Sigmoid colon (tissue), 6 donors: ENCODE measurements at regions not wholly inside any gene's neighbourhood (a gene's known extent, or its start where the extent isn't known, plus 50 kb on each side); places are given as distances from the start of the nearest gene placed in this dataset.

Source experiments
- DNase-seq: peaks from one replicate; pipeline ENCODE4 v3.0.0-alpha.2; 2019
- H3K27ac ChIP-seq, 4 donors: fragments of 200-600 bp; sonication (generic); one replicate each; pipeline ENCODE4 v1.5.1; 2016 to 2019; ENCODE audit warnings: mild to moderate bottlenecking in 1 of 4
- H3K27me3 ChIP-seq, 3 donors: fragments of 200-600 bp; sonication (generic); one replicate each; pipeline ENCODE4 v1.5.1; 2019; ENCODE audit warnings: mild to moderate bottlenecking in 1 of 3
- H3K36me3 ChIP-seq, 4 donors: fragments of 200-600 bp; sonication (generic); one replicate each; pipeline ENCODE4 v1.5.1; 2016 to 2019
- H3K4me1 ChIP-seq, 4 donors: fragments of 200-600 bp; sonication (generic); one replicate each; pipeline ENCODE4 v1.5.1; 2017 to 2019
- H3K4me3 ChIP-seq, 4 donors: fragments of 200-600 bp; sonication (generic); one replicate each; pipeline ENCODE4 v1.5.1; 2017 to 2019; ENCODE audit warnings: mild to moderate bottlenecking in 2 of 4, moderate library complexity in 1 of 4
- H3K9me3 ChIP-seq, 4 donors: fragments of 200-600 bp in 3 of 4; sonication (generic) in 3 of 4; one replicate each; pipeline versions ENCODE4 v1.5.1 to v1.6.1; 2013 to 2019
- EP300 ChIP-seq, 4 donors: sonication (generic); formaldehyde crosslinking; IDR thresholded peaks; one replicate each; pipeline ENCODE4 v1.6.1; 2017; ENCODE audit warnings: antibody characterized with exemption in 4 of 4
- POLR2A ChIP-seq, 2 donors: fragments of 450-650 bp; IDR thresholded peaks; one replicate each; pipeline ENCODE4 v1.6.1; 2016; ENCODE audit warnings: antibody characterized with exemption in 2 of 2, mild to moderate bottlenecking in 2 of 2, moderate library complexity in 2 of 2
- POLR2AphosphoS5 ChIP-seq, 4 donors: sonication (generic); formaldehyde crosslinking; IDR thresholded peaks; one replicate each; pipeline ENCODE4 v1.6.1; 2017; ENCODE audit warnings: antibody characterized with exemption in 4 of 4
- WGBS, 2 donors: extraction: QIAGEN DNeasy Blood & Tissue Kit; methylation state at CpG; one replicate each; pipeline ENCODE4 v1.1.7; 2013; 5-methylcytosine and 5-hydroxymethylcytosine counted together
- intact Hi-C: fragments of 100-400 bp; cut with DNase I; formaldehyde crosslinking; loops from one replicate; pipeline ENCODE4 v1.15.1; 2023
- TF ChIP-seq, protein P1 (sequence below), 4 experiments: fragments of 450-650 bp in 3 of 4; fragments of 200-600 bp in 1 of 4; IDR thresholded peaks; one replicate each; pipeline ENCODE4 v1.5.1; 2016 to 2019; ENCODE audit warnings: antibody characterized with exemption in 4 of 4, mild to moderate bottlenecking in 3 of 4, moderate library complexity in 2 of 4
- donor health status: healthy with polysubstance abuse.
- donor health status: healthy.

DNA sequence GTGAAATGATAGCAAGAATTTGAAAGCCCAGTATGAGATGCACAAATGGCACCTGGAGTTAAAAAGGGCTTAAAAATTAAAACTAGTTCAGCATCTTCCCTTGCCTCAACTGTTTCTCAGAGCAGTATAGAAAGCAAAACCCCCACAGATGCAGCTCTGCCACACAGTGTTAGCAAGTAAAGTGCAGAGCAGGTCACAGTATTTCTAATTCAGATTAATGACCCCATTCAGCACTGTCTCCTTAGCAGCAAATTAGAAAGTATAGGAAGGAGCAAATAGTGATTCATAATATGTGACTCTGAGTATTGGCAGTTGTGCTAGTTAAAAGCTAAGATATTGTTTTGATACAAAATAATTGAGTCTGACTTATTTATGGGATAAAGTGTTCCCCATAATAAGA is 73.8 kb upstream of the CCDC85A start:
- H3K4me3 ChIP-seq, result no peak overlapping the region
- DNase-seq, result no peak
- intact Hi-C loops, result no loop called here
- no peaks in the 10 kb centered on the region for H3K27me3 ChIP-seq
- no peak overlapping the region for H3K27ac ChIP-seq
- no peak for TF ChIP-seq POLR2AphosphoS5 (IDR thresholded peaks at IDR 0.05)
- no peak for TF ChIP-seq EP300 (IDR thresholded peaks at IDR 0.05)
- TF ChIP-seq, protein P1, sequence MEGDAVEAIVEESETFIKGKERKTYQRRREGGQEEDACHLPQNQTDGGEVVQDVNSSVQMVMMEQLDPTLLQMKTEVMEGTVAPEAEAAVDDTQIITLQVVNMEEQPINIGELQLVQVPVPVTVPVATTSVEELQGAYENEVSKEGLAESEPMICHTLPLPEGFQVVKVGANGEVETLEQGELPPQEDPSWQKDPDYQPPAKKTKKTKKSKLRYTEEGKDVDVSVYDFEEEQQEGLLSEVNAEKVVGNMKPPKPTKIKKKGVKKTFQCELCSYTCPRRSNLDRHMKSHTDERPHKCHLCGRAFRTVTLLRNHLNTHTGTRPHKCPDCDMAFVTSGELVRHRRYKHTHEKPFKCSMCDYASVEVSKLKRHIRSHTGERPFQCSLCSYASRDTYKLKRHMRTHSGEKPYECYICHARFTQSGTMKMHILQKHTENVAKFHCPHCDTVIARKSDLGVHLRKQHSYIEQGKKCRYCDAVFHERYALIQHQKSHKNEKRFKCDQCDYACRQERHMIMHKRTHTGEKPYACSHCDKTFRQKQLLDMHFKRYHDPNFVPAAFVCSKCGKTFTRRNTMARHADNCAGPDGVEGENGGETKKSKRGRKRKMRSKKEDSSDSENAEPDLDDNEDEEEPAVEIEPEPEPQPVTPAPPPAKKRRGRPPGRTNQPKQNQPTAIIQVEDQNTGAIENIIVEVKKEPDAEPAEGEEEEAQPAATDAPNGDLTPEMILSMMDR (IDR thresholded peaks at IDR 0.05), result no peak
- no peak for TF ChIP-seq POLR2A (IDR thresholded peaks at IDR 0.05)
- no peaks in the 10 kb centered on the region for H3K36me3 ChIP-seq
- no peaks in the 10 kb centered on the region for H3K9me3 ChIP-seq
- no peaks in the 10 kb centered on the region for H3K4me1 ChIP-seq

DNA sequence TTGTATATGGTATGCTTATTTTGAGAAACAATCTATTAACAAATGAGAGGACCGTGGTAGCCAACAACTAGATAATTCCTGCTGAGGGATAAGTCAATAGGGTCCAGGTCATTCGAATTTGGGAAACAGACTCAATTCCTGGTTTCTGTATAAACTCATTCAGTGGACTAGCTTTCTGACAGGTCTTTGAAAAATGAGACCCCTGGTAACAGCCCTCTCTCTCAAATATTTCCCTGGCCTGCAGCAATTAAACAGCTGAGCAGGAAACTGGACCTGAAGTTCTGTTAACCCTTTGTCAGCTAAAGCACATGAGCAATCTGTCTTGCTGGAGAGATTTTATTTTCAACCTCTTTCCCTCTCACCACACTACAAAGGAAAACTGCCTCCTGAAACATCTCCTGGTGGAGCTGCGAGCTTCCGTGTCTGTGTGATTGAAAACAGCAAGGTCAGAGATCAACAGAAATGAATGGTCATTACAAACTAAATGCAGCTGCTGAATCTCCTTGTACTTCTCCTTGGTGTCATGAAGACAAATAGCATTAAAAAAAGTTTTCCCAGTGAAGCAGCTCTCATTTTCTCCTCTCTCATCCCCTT is 70.3 kb upstream of the CCDC85A start:
- WGBS, 2 donors, result 32 to 42% methylated on average over 4 of the region's 4 CpGs
- no peaks in the 10 kb centered on the region for H3K9me3 ChIP-seq
- no peaks in the 10 kb centered on the region for H3K27me3 ChIP-seq
- no peak overlapping the region for H3K4me3 ChIP-seq
- no peak overlapping the region for H3K27ac ChIP-seq
- H3K4me1 ChIP-seq, result no peaks in the 10 kb centered on the region
- intact Hi-C loops, result no loop called here
- no peak for DNase-seq
- H3K36me3 ChIP-seq, result no peaks in the 10 kb centered on the region
- TF ChIP-seq EP300 (IDR thresholded peaks at IDR 0.05), result no peak
- no peak for TF ChIP-seq POLR2A (IDR thresholded peaks at IDR 0.05)
- TF ChIP-seq, protein P1 (IDR thresholded peaks at IDR 0.05), result no peak
- TF ChIP-seq POLR2AphosphoS5 (IDR thresholded peaks at IDR 0.05), result no peak

DNA sequence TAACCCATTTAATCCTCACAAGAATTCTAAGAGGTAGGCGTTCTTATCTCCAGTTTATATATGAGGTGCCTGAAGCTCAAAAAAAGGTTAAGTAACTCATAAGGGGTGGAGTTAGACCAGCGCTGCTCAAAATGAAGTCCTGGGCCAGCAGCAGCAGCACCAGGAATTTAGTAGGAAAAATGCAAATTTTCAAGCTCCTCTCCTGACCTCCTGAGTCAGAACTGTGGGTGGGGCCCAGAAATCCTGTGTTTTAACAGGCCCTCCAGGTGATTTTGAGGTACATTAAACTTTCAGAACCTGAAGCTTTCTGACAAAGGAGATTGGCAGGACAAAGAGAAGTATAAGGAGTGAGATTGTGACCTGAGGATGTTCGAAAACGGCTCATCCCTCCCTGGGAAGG is 66.0 kb upstream of the CCDC85A start:
- intact Hi-C loops, result no loop called here
- 52 to 67% methylated on average over 4 of the region's 4 CpGs for WGBS, 2 donors
- Histone ChIP-seq H3K4me3 (no peak overlapping the region), H3K9me3 (no peaks in the 10 kb centered on the region), H3K4me1 (no peaks in the 10 kb centered on the region), H3K36me3 (no peaks in the 10 kb centered on the region), H3K27me3 (no peaks in the 10 kb centered on the region), H3K27ac (no peak overlapping the region)
- DNase-seq, result no peak
- TF ChIP-seq, protein P1 (IDR thresholded peaks at IDR 0.05), result no peak
- TF ChIP-seq EP300 (IDR thresholded peaks at IDR 0.05) (no peak), POLR2AphosphoS5 (IDR thresholded peaks at IDR 0.05) (no peak), POLR2A (IDR thresholded peaks at IDR 0.05) (no peak)

DNA sequence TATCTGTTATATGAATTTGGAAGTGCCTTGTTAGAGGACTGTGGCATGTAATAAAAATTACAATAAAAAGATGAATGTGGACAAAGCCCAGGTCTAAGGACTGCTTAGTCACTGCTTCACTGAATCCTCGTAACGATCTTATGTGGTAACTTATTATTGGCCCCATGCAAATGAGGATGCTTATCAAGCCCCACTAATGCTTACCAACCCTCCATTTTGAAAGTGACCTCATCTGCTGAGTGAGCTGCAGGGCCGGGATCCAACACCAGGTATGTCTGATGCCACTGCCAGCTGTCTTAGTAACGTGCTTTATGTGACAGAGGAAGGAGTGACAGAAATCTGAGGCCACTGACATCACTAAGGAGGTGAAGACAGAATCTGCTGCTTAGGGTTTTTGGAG is 65.3 kb upstream of the CCDC85A start:
- TF ChIP-seq POLR2A (IDR thresholded peaks at IDR 0.05) (no peak), POLR2AphosphoS5 (IDR thresholded peaks at IDR 0.05) (no peak), EP300 (IDR thresholded peaks at IDR 0.05) (no peak)
- TF ChIP-seq, protein P1 (IDR thresholded peaks at IDR 0.05), result no peak
- Histone ChIP-seq H3K27me3 (no peaks in the 10 kb centered on the region), H3K4me1 (no peaks in the 10 kb centered on the region), H3K4me3 (no peak overlapping the region), H3K36me3 (no peaks in the 10 kb centered on the region), H3K27ac (no peak overlapping the region), H3K9me3 (no peaks in the 10 kb centered on the region)
- DNase-seq, result no peak
- intact Hi-C loops, result no loop called here
- WGBS, 2 donors, result 42 to 68% methylated on average over 4 of the region's 4 CpGs

DNA sequence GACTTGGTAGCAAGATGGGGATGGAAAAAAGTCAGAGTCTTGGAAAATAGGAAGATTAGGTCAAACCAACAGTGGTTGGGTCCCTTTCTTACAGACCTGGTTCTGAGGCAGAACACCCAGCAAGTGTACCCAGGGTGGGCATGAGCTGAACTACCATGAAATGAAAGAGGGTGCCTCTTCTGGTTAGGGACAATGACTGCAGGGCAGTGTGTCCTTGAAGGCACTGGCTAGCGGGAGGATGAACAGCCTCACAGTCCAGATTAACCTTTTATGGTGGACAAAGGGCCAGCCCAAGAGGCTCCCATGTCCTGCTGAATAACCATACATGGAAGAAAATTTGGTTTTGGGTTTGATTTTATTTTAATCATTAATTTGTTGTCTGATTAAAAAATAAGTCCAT is 61.8 kb upstream of the CCDC85A start:
- no peaks in the 10 kb centered on the region for H3K9me3 ChIP-seq
- DNase-seq, result no peak
- H3K27me3 ChIP-seq, result no peaks in the 10 kb centered on the region
- no peak overlapping the region for H3K4me3 ChIP-seq
- H3K36me3 ChIP-seq, result no peaks in the 10 kb centered on the region
- 53 to 86% methylated on average over 1 of the region's 1 CpG for WGBS, 2 donors
- H3K4me1 ChIP-seq, result no peaks in the 10 kb centered on the region
- H3K27ac ChIP-seq, result no peak overlapping the region
- TF ChIP-seq POLR2A (IDR thresholded peaks at IDR 0.05), result no peak
- TF ChIP-seq, protein P1 (IDR thresholded peaks at IDR 0.05), result no peak
- TF ChIP-seq POLR2AphosphoS5 (IDR thresholded peaks at IDR 0.05), result no peak
- TF ChIP-seq EP300 (IDR thresholded peaks at IDR 0.05), result no peak
- intact Hi-C loops, result no loop called here
